ENCODE measurements at regions not wholly inside any gene's neighbourhood (a gene's known extent, or its start where the extent isn't known, plus 50 kb on each side); places are given as distances from the start of the nearest gene placed in this dataset.
A peak's percentile ranks its signal among the peaks of the same experiment; 100 is the strongest.
"Not testable (repeated sequence)": the region's sequence is repeated elsewhere in the genome, so short reads cannot be mapped to it uniquely, and the experiment has no call there.

DNA sequence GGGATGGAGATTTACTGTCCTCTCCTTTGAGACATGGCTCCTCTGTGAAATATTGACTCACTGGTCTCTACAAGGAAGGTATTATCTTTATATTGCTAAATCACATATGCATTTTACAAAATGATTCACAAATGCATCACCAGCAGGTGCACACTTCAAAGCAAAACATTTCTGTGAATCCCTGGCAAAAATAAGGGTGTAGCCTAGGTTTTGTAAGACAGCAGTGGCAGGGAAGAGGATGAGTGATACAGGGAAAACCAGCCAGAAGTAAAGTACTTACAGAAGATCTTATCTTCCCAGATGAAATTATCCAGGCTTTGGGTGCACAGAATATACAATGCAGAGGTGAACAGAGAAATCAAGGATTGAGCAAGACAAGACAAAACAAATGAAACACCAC, 1094.6 kb downstream of the GATA3 start:
- no peak for ATAC-seq
- TF ChIP-seq, protein P1, sequence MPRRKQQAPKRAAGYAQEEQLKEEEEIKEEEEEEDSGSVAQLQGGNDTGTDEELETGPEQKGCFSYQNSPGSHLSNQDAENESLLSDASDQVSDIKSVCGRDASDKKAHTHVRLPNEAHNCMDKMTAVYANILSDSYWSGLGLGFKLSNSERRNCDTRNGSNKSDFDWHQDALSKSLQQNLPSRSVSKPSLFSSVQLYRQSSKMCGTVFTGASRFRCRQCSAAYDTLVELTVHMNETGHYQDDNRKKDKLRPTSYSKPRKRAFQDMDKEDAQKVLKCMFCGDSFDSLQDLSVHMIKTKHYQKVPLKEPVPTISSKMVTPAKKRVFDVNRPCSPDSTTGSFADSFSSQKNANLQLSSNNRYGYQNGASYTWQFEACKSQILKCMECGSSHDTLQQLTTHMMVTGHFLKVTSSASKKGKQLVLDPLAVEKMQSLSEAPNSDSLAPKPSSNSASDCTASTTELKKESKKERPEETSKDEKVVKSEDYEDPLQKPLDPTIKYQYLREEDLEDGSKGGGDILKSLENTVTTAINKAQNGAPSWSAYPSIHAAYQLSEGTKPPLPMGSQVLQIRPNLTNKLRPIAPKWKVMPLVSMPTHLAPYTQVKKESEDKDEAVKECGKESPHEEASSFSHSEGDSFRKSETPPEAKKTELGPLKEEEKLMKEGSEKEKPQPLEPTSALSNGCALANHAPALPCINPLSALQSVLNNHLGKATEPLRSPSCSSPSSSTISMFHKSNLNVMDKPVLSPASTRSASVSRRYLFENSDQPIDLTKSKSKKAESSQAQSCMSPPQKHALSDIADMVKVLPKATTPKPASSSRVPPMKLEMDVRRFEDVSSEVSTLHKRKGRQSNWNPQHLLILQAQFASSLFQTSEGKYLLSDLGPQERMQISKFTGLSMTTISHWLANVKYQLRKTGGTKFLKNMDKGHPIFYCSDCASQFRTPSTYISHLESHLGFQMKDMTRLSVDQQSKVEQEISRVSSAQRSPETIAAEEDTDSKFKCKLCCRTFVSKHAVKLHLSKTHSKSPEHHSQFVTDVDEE (CRISPR knock-in tag; IDR thresholded peaks at IDR 0.05), result no peak
- peak; percentile 71 for TF ChIP-seq ISL1 (CRISPR knock-in tag; IDR thresholded peaks at IDR 0.05)

DNA sequence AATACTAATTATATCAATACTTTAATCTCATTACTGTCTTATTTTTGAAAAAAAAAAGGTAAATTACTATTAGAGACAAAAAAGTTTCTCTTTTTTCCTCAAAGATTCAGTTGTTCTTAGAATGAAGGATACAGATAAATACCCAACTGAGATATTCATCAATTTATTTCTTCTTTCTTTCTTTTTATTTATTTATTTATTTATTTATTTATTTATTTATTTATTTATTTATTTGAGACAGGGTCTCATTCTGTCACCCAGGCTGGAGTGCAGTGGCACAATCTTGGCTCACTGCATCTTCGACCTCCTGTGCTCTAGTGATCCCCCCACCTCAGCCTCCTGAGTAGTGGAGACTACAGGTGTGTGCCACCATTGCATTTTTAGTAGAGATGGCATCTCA, 1098.6 kb downstream of the GATA3 start:
- not testable (repeated sequence) for ATAC-seq

DNA sequence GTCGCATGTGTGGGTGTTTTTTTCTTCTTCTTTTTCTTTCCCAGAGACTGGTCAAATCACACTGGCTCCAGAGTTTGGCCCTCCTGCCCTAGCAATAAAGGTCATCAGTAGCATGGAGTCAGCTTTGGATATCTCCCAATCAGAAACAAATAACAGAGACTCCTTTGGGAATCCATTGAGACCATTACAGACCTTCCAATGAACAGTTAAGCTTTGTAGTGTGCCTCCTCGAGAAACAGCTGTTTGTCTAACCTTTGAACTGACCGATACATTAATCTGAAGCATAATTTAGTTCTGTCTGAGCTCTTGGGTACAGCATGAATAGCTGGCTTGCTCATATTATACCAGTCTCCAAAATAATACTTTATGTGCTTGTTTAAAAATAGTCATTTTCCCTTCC, 1103.2 kb downstream of the GATA3 start:
- no peak for ATAC-seq
- TF ChIP-seq PPARA (CRISPR knock-in tag; IDR thresholded peaks at IDR 0.05; ENCODE audit: borderline replicate concordance), result no peak
- no peak for TF ChIP-seq ZNF565 (CRISPR knock-in tag; conservative IDR thresholded peaks at IDR 0.05; ENCODE audit: low read depth)
- TF ChIP-seq, protein P1 (CRISPR knock-in tag; IDR thresholded peaks at IDR 0.05), result no peak
- TF ChIP-seq GLIS3 (CRISPR knock-in tag; IDR thresholded peaks at IDR 0.05), result no peak
- TF ChIP-seq OSR1 (CRISPR knock-in tag; IDR thresholded peaks at IDR 0.05), result no peak
- TF ChIP-seq ARNTL (CRISPR knock-in tag; IDR thresholded peaks at IDR 0.05; ENCODE audit: borderline replicate concordance, low read depth), result no peak
- no peak for TF ChIP-seq TOX (CRISPR knock-in tag; IDR thresholded peaks at IDR 0.05; ENCODE audit: borderline replicate concordance)
- TF ChIP-seq, protein P2, sequence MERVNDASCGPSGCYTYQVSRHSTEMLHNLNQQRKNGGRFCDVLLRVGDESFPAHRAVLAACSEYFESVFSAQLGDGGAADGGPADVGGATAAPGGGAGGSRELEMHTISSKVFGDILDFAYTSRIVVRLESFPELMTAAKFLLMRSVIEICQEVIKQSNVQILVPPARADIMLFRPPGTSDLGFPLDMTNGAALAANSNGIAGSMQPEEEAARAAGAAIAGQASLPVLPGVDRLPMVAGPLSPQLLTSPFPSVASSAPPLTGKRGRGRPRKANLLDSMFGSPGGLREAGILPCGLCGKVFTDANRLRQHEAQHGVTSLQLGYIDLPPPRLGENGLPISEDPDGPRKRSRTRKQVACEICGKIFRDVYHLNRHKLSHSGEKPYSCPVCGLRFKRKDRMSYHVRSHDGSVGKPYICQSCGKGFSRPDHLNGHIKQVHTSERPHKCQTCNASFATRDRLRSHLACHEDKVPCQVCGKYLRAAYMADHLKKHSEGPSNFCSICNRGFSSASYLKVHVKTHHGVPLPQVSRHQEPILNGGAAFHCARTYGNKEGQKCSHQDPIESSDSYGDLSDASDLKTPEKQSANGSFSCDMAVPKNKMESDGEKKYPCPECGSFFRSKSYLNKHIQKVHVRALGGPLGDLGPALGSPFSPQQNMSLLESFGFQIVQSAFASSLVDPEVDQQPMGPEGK (CRISPR knock-in tag; IDR thresholded peaks at IDR 0.05; ENCODE audit: borderline replicate concordance), result no peak
- no peak for TF ChIP-seq ZNF8 (CRISPR knock-in tag; IDR thresholded peaks at IDR 0.05)
- TF ChIP-seq ISL1 (CRISPR knock-in tag; IDR thresholded peaks at IDR 0.05), result no peak
- TF ChIP-seq SNAI2 (CRISPR knock-in tag; IDR thresholded peaks at IDR 0.05), result no peak
- TF ChIP-seq BACH2 (CRISPR knock-in tag; IDR thresholded peaks at IDR 0.05; ENCODE audit: borderline replicate concordance), result no peak
- no peak for TF ChIP-seq ESRRG (CRISPR knock-in tag; IDR thresholded peaks at IDR 0.05)
- TF ChIP-seq CSDC2 (CRISPR knock-in tag; IDR thresholded peaks at IDR 0.05), result no peak
- TF ChIP-seq, protein P3, sequence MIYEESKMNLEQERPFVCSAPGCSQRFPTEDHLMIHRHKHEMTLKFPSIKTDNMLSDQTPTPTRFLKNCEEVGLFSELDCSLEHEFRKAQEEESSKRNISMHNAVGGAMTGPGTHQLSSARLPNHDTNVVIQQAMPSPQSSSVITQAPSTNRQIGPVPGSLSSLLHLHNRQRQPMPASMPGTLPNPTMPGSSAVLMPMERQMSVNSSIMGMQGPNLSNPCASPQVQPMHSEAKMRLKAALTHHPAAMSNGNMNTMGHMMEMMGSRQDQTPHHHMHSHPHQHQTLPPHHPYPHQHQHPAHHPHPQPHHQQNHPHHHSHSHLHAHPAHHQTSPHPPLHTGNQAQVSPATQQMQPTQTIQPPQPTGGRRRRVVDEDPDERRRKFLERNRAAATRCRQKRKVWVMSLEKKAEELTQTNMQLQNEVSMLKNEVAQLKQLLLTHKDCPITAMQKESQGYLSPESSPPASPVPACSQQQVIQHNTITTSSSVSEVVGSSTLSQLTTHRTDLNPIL (CRISPR knock-in tag; IDR thresholded peaks at IDR 0.05; ENCODE audit: low read depth), result no peak
- no peak for TF ChIP-seq ZC3H10 (CRISPR knock-in tag; IDR thresholded peaks at IDR 0.05)
- TF ChIP-seq ZNF70 (CRISPR knock-in tag; IDR thresholded peaks at IDR 0.05), result no peak
- no peak for TF ChIP-seq RARB (CRISPR knock-in tag; IDR thresholded peaks at IDR 0.05)
- no peak for TF ChIP-seq ZFP30 (CRISPR knock-in tag; IDR thresholded peaks at IDR 0.05)
- TF ChIP-seq, protein P4, sequence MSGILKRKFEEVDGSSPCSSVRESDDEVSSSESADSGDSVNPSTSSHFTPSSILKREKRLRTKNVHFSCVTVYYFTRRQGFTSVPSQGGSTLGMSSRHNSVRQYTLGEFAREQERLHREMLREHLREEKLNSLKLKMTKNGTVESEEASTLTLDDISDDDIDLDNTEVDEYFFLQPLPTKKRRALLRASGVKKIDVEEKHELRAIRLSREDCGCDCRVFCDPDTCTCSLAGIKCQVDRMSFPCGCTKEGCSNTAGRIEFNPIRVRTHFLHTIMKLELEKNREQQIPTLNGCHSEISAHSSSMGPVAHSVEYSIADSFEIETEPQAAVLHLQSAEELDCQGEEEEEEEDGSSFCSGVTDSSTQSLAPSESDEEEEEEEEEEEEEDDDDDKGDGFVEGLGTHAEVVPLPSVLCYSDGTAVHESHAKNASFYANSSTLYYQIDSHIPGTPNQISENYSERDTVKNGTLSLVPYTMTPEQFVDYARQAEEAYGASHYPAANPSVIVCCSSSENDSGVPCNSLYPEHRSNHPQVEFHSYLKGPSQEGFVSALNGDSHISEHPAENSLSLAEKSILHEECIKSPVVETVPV (CRISPR knock-in tag; IDR thresholded peaks at IDR 0.05), result no peak
